ENCODE measurements at regions not wholly inside any gene's neighbourhood (a gene's known extent, or its start where the extent isn't known, plus 50 kb on each side); places are given as distances from the start of the nearest gene placed in this dataset.

DNA sequence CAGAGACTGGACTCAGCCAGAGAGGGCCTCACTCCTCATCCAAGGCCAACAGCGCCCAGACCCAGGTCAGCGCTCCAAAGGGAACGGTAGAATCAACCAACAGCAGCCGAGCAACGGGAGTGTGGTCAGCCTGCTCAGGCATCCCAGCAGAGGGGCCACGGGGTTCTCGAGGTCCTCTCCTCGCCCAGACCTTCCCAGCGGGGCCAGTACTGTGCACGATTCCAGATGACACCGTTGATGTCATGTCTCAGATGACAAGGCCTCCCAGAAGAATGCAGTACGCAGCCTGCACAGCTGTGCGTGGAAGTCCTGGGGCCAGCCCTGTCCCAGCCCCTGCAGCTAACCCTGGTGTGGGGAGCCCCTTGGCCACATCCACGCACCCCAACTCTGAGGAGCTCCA is 141.0 kb upstream of the PPP1R26 start:
- peaks cover 38% of the 10 kb centered on the region for H3K27me3 Mint-ChIP-seq
- H3K27ac Mint-ChIP-seq: no peak overlapping the region
- DNase-seq (ENCODE audit: extremely low spot score, unreplicated experiment): no peak
- H3K4me3 Mint-ChIP-seq: no peak overlapping the region
- TF ChIP-seq CTCF (conservative IDR thresholded peaks at IDR 0.05): no peak
- no peaks in the 10 kb centered on the region for H3K9me3 Mint-ChIP-seq
- no peaks in the 10 kb centered on the region for H3K36me3 Mint-ChIP-seq
- H3K4me1 Mint-ChIP-seq (ENCODE audit: unreplicated experiment): peaks cover 8% of the 10 kb centered on the region

DNA sequence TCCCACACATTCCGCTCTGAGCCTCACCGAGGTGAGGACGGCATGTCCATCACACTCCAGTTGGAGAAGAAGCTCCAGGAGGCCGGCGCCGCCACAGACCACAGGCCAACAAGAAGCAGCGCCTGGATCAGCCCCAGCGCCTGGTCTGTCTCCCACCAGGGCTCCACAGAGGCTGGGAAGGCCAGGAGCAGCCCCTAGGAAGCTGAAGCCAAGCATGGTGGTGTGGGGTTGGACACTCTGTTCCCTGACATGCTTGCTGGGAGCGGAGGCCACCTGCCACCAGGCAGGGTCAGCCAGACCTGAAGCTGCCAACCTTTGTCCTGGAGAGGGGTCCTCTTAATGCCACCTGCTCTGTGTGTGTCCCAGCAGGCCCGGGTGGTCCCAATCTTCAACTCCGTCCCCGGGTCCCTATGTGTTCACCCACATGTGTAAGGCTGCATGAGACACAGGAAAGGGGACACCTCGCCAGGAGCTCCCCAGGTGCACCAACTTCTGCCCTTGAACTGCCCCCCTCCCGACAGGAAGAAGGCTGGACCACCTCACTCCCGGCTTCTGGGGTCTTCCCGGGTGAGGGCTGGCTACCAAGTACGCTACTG is 140.1 kb upstream of the PPP1R26 start:
- TF ChIP-seq CTCF (conservative IDR thresholded peaks at IDR 0.05): no peak
- no peak for DNase-seq (ENCODE audit: extremely low spot score, unreplicated experiment)
- Mint-ChIP-seq H3K4me1 (ENCODE audit: unreplicated experiment) (peaks cover 8% of the 10 kb centered on the region), H3K9me3 (no peaks in the 10 kb centered on the region), H3K4me3 (no peak overlapping the region), H3K36me3 (no peaks in the 10 kb centered on the region), H3K27me3 (peaks cover 46% of the 10 kb centered on the region), H3K27ac (no peak overlapping the region)

- DNase-seq (ENCODE audit: extremely low spot score, unreplicated experiment): no peak
- no peak for TF ChIP-seq CTCF (conservative IDR thresholded peaks at IDR 0.05)
- no peak overlapping the region for H3K4me3 Mint-ChIP-seq
- no peak overlapping the region for H3K27ac Mint-ChIP-seq
- H3K9me3 Mint-ChIP-seq: no peaks in the 10 kb centered on the region
- peaks cover 54% of the 10 kb centered on the region for H3K27me3 Mint-ChIP-seq
- no peaks in the 10 kb centered on the region for H3K36me3 Mint-ChIP-seq
- H3K4me1 Mint-ChIP-seq (ENCODE audit: unreplicated experiment): peaks cover 8% of the 10 kb centered on the region
Measured at GRCh38 chr9:135340143-135340655, 139.4 kb upstream of the PPP1R26 start.

- Mint-ChIP-seq H3K4me1 (ENCODE audit: unreplicated experiment) (peaks cover 8% of the 10 kb centered on the region), H3K9me3 (no peaks in the 10 kb centered on the region), H3K27me3 (peaks cover 58% of the 10 kb centered on the region), H3K27ac (no peak overlapping the region), H3K4me3 (no peak overlapping the region), H3K36me3 (no peaks in the 10 kb centered on the region)
- no peak for TF ChIP-seq CTCF (conservative IDR thresholded peaks at IDR 0.05)
- DNase-seq (ENCODE audit: extremely low spot score, unreplicated experiment): no peak
Measured at GRCh38 chr9:135340726-135341475, 138.7 kb upstream of the PPP1R26 start.

DNA sequence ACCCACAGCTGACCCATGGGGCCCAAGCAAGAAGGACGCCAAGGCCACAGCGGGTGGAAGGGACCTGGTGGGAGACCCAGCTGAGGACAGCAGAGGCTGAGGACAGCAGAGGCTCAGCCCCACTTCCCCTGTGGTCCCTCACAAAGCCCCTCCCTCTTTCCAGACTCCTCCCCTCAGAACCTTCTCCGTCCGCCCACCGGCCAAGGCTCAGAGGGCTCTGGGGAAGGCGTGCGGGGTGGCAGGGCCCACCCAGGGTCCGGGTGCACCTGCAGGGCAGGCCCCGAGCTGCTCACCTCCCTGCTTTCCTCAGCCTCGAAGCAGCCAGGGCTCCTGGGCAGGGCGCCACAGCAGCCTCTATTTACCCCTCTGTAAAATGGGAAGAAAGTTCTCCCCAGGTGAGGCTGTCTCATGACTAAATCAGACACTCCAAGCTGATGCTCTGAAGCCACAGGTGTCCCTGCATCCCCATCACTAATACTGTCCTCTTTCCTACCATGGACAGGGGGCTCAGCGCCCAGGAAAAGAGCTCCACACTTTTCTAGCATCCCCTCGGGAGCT is 137.9 kb upstream of the PPP1R26 start:
- H3K4me3 Mint-ChIP-seq: no peak overlapping the region
- H3K27ac Mint-ChIP-seq: no peak overlapping the region
- no peaks in the 10 kb centered on the region for H3K36me3 Mint-ChIP-seq
- no peaks in the 10 kb centered on the region for H3K9me3 Mint-ChIP-seq
- H3K27me3 Mint-ChIP-seq: peaks cover 57% of the 10 kb centered on the region
- no peak for TF ChIP-seq CTCF (conservative IDR thresholded peaks at IDR 0.05)
- peaks cover 8% of the 10 kb centered on the region for H3K4me1 Mint-ChIP-seq (ENCODE audit: unreplicated experiment)
- no peak for DNase-seq (ENCODE audit: extremely low spot score, unreplicated experiment)

All from type B pancreatic cell (in vitro differentiated cells).